ENCODE measurements at regions not wholly inside any gene's neighbourhood (a gene's known extent, or its start where the extent isn't known, plus 50 kb on each side); places are given as distances from the start of the nearest gene placed in this dataset.
A peak's percentile ranks its signal among the peaks of the same experiment; 100 is the strongest.

GRCh38 chr12:91572869-91573268, 390.3 kb upstream of the DCN start:
- intact Hi-C loops (cut with DNase I): no loop called here
- ATAC-seq: no peak

DNA sequence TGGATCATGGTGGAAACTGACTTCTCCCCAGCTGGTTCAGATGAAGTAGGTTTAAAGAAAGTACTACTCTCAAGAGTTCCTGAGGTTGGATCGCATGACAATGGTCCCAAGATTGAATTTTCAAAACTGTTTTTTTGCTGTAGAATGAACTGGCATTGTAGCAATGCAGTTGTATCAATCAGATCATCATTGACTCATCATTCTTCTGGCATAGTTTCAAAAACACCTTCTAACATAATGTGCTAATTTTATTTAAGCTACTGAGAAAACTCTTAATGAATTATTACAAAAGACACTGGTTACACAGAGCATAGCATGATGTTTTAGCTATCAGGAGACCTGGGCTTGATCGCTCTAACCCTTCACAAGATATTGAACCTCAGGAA, 384.5 kb upstream of the DCN start:
- no peak for ATAC-seq
- DNase-seq (ENCODE audit: low spot score): no peak
- intact Hi-C loops (cut with DNase I): no loop called here

More at GRCh38 chr12:91572869-91573268, 390.3 kb upstream of the DCN start:
- no peak for DNase-seq (ENCODE audit: low spot score)

DNA sequence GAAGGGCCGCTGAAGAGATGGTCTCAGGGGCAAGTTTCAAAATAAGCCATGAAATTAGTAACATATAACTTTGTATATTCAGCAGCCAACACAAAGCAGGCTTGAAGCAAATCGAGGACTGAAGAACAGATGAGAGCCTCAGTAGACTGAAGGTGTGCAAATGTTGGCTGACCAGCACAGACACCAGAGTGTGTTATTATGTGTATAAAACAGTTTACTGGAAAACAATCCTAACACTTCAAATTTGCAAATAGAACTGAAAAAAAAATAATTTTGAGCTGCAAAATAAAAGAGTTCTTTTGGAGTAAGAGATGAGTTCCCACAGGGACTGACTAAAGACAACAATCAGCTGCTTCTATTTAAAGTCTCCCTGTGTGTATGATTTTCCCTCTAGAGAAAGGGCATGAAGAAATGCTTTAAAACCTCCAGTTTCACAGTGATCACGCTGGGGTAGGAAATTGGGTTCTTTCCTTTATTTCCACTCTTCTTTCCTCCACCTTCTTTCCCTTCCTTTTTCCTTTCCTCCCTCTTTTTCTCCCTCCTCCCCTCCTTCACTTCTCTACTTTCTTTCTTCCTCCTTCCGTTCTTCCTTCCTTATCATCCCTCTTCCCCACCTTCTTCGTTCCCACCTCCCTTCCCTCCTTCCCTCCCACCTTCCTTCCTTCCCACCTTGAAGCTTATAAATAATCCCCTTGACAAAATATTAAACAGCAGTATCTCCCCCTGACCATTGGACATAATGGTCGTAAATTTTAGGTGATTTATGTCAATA, 383.9 kb upstream of the DCN start:
- no peak for ATAC-seq
- intact Hi-C loops (cut with DNase I): no loop called here
- no peak for DNase-seq (ENCODE audit: low spot score)

GRCh38 chr12:91565846-91566245, 383.2 kb upstream of the DCN start:
- intact Hi-C loops (cut with DNase I): no loop called here
- DNase-seq (ENCODE audit: low spot score) (no peak), ATAC-seq (no peak)

DNA sequence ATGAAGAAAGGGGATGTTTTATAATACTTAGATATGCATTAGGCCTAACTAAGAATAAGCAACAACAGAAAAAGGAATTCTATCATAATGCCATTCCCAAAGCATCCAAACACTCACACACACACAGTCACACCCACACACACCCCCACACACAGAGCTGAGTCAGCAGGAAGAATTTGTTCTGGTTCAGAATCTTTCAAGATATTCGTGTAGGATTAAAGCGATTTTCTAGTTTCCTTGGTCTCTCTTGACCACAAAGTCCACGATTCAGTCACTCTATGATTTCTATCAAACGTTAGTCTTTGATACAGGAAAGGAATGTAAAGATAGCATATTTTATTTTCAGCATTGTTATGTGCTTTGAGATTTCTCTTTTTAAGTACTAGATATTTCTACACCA, 382.6 kb upstream of the DCN start:
- DNase-seq (ENCODE audit: low spot score): no peak
- ATAC-seq: no peak
- intact Hi-C loops (cut with DNase I): no loop called here

GRCh38 chr12:91563011-91563765, 380.6 kb upstream of the DCN start:
- ATAC-seq: no peak
- no peak for DNase-seq (ENCODE audit: low spot score)
- intact Hi-C loops (cut with DNase I): no loop called here

DNA sequence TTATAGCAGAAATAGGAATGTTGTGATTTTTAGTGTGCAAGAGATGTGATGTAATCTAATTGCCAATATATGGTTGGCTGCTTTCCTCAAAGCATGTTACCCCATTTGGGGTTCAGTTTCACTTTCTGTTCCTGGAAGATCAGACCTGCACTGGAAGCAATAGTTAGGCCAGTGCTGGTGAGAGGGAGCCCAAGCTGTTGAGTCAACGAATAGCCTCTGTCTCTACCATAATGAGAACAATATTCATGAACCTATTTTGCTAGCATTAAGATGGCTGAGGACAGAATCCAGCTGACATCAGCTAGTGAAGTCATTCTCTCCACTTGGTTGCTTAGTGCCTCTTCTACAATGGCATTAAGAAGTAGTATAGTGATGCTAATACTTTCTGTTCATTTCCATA, 379.9 kb upstream of the DCN start:
- DNase-seq (ENCODE audit: low spot score) (no peak), ATAC-seq (no peak)
- intact Hi-C loops (cut with DNase I): no loop called here

DNA sequence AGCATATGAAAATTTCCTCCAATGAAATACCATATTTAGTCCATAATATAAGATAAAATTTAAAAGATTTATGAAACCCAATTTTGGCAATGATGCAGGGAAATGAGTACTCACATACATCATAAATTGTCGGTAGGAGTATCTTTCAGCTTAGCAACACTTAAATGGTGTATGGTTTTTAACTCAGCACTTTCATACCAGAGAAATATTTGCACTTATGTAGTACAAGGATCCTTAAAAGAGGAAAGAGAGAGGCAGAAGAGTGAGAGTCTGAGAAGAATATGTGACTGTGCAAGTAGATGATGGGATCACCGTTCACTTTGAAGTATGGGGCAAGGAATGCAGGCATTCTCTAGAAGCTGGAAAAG, 379.3 kb upstream of the DCN start:
- no peak for DNase-seq (ENCODE audit: low spot score)
- intact Hi-C loops (cut with DNase I): no loop called here
- ATAC-seq: no peak

- no peak for DNase-seq (ENCODE audit: low spot score)
- no peak for ATAC-seq
- intact Hi-C loops (cut with DNase I): no loop called here
Observed at GRCh38 chr12:91561301-91561957, 378.8 kb upstream of the DCN start.

DNA sequence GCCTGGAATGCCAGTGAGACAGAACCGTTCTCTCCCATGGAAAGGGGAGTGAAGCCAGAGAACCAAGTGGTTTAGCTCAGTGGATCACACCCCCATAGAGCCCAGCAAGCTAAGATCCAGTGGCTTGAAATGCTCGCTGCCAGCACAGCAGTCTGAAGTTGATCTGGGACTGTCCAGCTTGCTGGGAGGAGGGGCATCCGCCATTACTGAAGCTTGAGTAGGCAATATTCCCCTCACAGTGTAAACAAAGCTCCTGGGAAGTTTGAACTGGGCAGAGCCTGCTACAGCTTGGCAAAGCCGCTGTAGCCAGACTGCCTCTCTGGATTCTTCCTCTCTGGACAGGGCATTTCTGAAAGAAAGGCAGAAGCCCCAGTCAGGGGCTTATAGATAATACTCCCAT, 374.3 kb upstream of the DCN start:
- ATAC-seq (no peak), DNase-seq (ENCODE audit: low spot score) (no peak)
- intact Hi-C loops (cut with DNase I): no loop called here

- intact Hi-C loops (cut with DNase I): no loop called here
- no peak for DNase-seq (ENCODE audit: low spot score)
- ATAC-seq: no peak
Observed at GRCh38 chr12:91555436-91556415, 373.1 kb upstream of the DCN start.

GRCh38 chr12:91551927-91552326, 369.3 kb upstream of the DCN start:
- intact Hi-C loops (cut with DNase I): no loop called here
- ATAC-seq: peak; percentile 70
- peak; percentile 60 for DNase-seq (ENCODE audit: low spot score)

DNA sequence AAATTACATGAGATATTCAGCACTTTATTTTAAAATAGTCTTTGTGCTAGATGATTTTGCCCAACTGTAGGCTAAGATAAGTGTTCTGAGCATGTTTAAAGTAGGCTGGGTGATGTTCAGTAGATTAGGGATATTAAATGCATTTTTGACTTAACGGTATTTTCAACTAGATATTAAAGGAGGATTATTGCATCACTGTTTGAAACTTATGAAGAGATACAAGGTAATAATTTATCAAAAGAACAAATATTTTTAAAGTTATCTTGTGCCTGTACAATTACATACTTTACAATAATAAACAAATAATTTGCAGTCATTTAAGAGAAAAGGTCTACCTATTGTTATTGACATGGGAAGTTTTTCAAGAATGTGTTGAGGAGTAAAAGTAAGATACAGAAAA, 368.6 kb upstream of the DCN start:
- intact Hi-C loops (cut with DNase I): no loop called here
- DNase-seq (ENCODE audit: low spot score): no peak
- no peak for ATAC-seq

DNA sequence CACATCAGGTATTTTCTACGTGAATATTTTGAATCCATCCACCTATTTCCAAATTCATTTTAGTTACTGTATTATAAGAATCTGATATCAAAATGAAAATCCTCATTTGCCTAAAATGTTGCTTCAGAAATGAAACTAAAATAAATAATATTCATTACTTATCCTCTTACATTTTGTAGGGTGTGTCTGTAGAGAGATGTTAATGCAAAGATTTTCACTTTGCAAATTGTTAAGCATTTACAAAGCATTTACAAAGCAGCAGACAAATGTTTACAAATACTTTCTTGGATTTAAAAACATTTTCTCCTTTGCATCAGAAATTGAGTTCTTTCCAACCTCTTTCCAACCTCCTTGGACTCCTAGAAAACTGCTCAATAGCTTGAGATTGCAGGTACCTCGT, 360.0 kb upstream of the DCN start:
- no peak for ATAC-seq
- intact Hi-C loops (cut with DNase I): no loop called here
- no peak for DNase-seq (ENCODE audit: low spot score)

GRCh38 chr12:91542067-91542466, 359.4 kb upstream of the DCN start:
- DNase-seq (ENCODE audit: low spot score) (no peak), ATAC-seq (no peak)
- intact Hi-C loops (cut with DNase I): no loop called here

- no peak for ATAC-seq
- intact Hi-C loops (cut with DNase I): no loop called here
- no peak for DNase-seq (ENCODE audit: low spot score)
Observed at GRCh38 chr12:91538418-91538817, 355.8 kb upstream of the DCN start.

- intact Hi-C loops (cut with DNase I): no loop called here
- no peak for ATAC-seq
- no peak for DNase-seq (ENCODE audit: low spot score)
Observed at GRCh38 chr12:91533366-91533765, 350.7 kb upstream of the DCN start.

GRCh38 chr12:91529829-91530228, 347.2 kb upstream of the DCN start:
- intact Hi-C loops (cut with DNase I): no loop called here
- no peak for DNase-seq (ENCODE audit: low spot score)
- ATAC-seq: no peak

- intact Hi-C loops (cut with DNase I): no loop called here
Observed at GRCh38 chr12:91523831-91524230, 341.2 kb upstream of the DCN start.

More at GRCh38 chr12:91523831-91524230, 341.2 kb upstream of the DCN start:
- DNase-seq (ENCODE audit: low spot score) (no peak), ATAC-seq (no peak)

All from sciatic nerve (tissue), 2 donors.